Stomach (tissue), 8 donors: ENCODE measurements at regions not wholly inside any gene's neighbourhood (a gene's known extent, or its start where the extent isn't known, plus 50 kb on each side); places are given as distances from the start of the nearest gene placed in this dataset.

Experiments used
- DNase-seq, 2 donors: peaks; one replicate each; pipeline versions ENCODE4 v3.0.0 to v3.0.0-alpha.2; 2013 to 2019
- H3K27ac ChIP-seq, 5 donors: fragments of 200-600 bp in 4 of 5; sonication (generic) in 4 of 5; one replicate each; pipeline ENCODE4 v1.5.1; 2013 to 2019; ENCODE audit warnings: mild to moderate bottlenecking in 1 of 5, moderate library complexity in 1 of 5
- H3K27me3 ChIP-seq, 3 donors: fragments of 200-600 bp; sonication (generic); one replicate each; pipeline ENCODE4 v1.5.1; 2017 to 2019; ENCODE audit warnings: mixed run types in 1 of 3
- H3K36me3 ChIP-seq, 4 donors: fragments of 200-600 bp; sonication (generic); 1 replicate in 3 of 4; 2 replicates in 1 of 4; pipeline ENCODE4 v1.5.1; 2016 to 2019
- H3K4me1 ChIP-seq, 4 donors: fragments of 200-600 bp; sonication (generic); one replicate each; pipeline ENCODE4 v1.5.1; 2016 to 2019
- H3K4me3 ChIP-seq, 4 donors: fragments of 200-600 bp; sonication (generic) in 3 of 4; one replicate each; pipeline ENCODE4 v1.5.1; 2016 to 2019; ENCODE audit warnings: mild to moderate bottlenecking in 1 of 4
- H3K9me3 ChIP-seq, 4 donors: fragments of 200-600 bp; sonication (generic); one replicate each; pipeline ENCODE4 v1.5.1; 2016 to 2019
- EP300 ChIP-seq: sonication (generic); formaldehyde crosslinking; IDR thresholded peaks from one replicate; pipeline ENCODE4 v1.6.1; 2017; ENCODE audit warnings: antibody characterized with exemption
- POLR2A ChIP-seq, 4 donors: fragments of 450-650 bp; IDR thresholded peaks; one replicate each; pipeline ENCODE4 v1.6.1; 2016; ENCODE audit warnings: antibody characterized with exemption in 4 of 4, control low read depth in 2 of 4, mild to moderate bottlenecking in 1 of 4, moderate library complexity in 1 of 4
- POLR2AphosphoS5 ChIP-seq, 3 donors: sonication (generic); formaldehyde crosslinking; IDR thresholded peaks; one replicate each; pipeline ENCODE4 v1.6.1; 2016; ENCODE audit warnings: antibody characterized with exemption in 3 of 3
- WGBS, 5 donors: extraction: QIAGEN DNeasy Blood & Tissue Kit in 3 of 5; methylation state at CpG; one replicate each; pipeline versions ENCODE4 v1.1.5 to v1.1.7; 2013 to 2018; 5-methylcytosine and 5-hydroxymethylcytosine counted together
- intact Hi-C: fragments of 100-400 bp; cut with DNase I; formaldehyde crosslinking; loops from one replicate; pipeline ENCODE4 v1.15.1; 2023; ENCODE audit warnings: low total_unique reads
- TF ChIP-seq, protein P1 (sequence below), 7 experiments: fragments of 450-650 bp in 4 of 7; fragments of 200-600 bp in 3 of 7; sonication (generic) in 3 of 7; IDR thresholded peaks; one replicate each; pipeline ENCODE4 v1.5.1; 2016 to 2019; ENCODE audit warnings: antibody characterized with exemption in 7 of 7, control low read depth in 2 of 7, mild to moderate bottlenecking in 1 of 7
- donor health status: healthy with polysubstance abuse.
- donor health status: Bipolar disorder and iron deficiency.
- donor health status: healthy.

DNA sequence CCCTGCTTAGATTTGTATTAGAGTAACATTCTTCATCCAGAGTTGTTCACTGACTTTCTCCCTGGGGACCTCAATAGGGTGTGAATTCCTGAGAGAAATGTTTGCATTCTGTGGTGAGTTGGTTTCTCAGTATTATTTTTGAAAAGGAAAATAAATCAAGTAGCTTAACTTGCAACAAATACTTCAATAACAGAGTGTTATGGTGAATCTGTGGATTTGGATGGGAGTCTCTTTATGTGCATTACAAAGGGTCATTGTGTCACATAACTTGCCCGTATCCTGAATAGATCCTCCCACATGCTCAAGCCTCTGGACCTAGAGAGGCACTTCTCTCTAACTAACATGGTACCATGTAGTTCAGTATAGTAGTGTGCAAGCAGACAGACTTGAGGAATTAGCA lies 68.4 kb upstream of the IPO9 start:
- H3K4me3 ChIP-seq = no peak overlapping the region
- H3K36me3 ChIP-seq = no peaks in the 10 kb centered on the region
- H3K27me3 ChIP-seq = no peaks in the 10 kb centered on the region
- no peaks in the 10 kb centered on the region for H3K9me3 ChIP-seq
- peaks cover 0 to 11% (median 4%) of the 10 kb centered on the region in 4 donors for H3K4me1 ChIP-seq
- no peak for TF ChIP-seq POLR2AphosphoS5 (IDR thresholded peaks at IDR 0.05)
- TF ChIP-seq POLR2A (IDR thresholded peaks at IDR 0.05) = no peak
- no peak for TF ChIP-seq EP300
- H3K27ac ChIP-seq = peak overlapping the region in 1 of 5 donors; percentile 35
- WGBS, 5 donors = 34 to 91% (median 85%) methylated on average over 1 of the region's 1 CpG
- DNase-seq = no peak
- intact Hi-C loops = no loop called here

DNA sequence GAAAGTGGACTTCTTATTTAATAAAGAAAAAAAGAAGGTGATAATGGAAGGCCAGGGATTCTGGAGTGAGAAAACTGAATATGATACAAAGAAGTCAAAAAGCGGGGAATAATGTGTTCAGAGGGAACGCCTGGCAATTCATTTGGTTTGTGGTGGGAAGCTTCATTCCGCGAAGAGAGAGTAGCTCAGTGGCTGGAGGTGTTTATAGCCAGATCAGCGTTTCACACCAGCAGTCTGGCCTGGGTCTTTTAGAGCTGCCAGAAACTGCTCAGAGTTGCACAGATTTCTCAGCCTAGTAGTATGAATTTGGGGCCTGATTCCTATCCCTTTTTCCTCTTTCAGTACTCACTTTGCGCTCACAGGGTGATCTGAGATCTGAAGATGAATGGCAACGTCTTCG lies 67.8 kb upstream of the IPO9 start:
- Histone ChIP-seq H3K4me3 (no peak overlapping the region), H3K27ac (peak overlapping the region in 2 of 5 donors; percentile 29 to 35), H3K27me3 (no peaks in the 10 kb centered on the region), H3K9me3 (no peaks in the 10 kb centered on the region), H3K36me3 (no peaks in the 10 kb centered on the region), H3K4me1 (peaks cover 0 to 11% (median 5%) of the 10 kb centered on the region in 4 donors)
- TF ChIP-seq POLR2AphosphoS5 (IDR thresholded peaks at IDR 0.05) (no peak), POLR2A (IDR thresholded peaks at IDR 0.05) (no peak), EP300 (no peak)
- TF ChIP-seq, protein P1, sequence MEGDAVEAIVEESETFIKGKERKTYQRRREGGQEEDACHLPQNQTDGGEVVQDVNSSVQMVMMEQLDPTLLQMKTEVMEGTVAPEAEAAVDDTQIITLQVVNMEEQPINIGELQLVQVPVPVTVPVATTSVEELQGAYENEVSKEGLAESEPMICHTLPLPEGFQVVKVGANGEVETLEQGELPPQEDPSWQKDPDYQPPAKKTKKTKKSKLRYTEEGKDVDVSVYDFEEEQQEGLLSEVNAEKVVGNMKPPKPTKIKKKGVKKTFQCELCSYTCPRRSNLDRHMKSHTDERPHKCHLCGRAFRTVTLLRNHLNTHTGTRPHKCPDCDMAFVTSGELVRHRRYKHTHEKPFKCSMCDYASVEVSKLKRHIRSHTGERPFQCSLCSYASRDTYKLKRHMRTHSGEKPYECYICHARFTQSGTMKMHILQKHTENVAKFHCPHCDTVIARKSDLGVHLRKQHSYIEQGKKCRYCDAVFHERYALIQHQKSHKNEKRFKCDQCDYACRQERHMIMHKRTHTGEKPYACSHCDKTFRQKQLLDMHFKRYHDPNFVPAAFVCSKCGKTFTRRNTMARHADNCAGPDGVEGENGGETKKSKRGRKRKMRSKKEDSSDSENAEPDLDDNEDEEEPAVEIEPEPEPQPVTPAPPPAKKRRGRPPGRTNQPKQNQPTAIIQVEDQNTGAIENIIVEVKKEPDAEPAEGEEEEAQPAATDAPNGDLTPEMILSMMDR (IDR thresholded peaks at IDR 0.05) = no peak
- intact Hi-C loops = no loop called here
- WGBS, 5 donors = 82 to 87% (median 83%) methylated on average over 8 of the region's 8 CpGs
- no peak for DNase-seq

DNA sequence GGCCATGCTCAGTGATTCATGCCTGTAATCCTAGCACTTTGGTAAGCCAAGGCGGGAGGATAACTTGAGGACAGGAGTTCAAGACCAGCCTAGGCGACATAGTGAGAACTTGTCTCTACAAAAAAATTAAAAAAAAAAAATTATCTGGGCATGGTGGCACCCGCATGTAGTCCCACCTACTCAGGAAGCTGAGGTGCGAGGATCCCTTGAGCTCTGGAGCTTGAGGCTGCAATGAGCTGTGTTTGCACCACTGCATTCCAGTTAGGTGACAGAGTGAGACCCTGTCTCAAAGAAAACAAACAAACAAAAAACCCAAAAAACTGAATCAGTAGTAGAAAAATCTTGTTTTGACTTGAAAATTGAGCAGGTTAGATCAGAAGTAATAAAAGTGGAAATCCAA lies 67.1 kb upstream of the IPO9 start:
- Histone ChIP-seq H3K36me3 (no peaks in the 10 kb centered on the region), H3K27ac (peak overlapping the region in 1 of 5 donors; percentile 28), H3K4me1 (peaks cover 0 to 11% (median 8%) of the 10 kb centered on the region in 4 donors), H3K9me3 (no peaks in the 10 kb centered on the region), H3K27me3 (no peaks in the 10 kb centered on the region), H3K4me3 (no peak overlapping the region)
- 93 to 98% (median 94%) methylated on average over 4 of the region's 4 CpGs for WGBS, 5 donors
- no peak for DNase-seq
- intact Hi-C loops = no loop called here
- no peak for TF ChIP-seq POLR2AphosphoS5 (IDR thresholded peaks at IDR 0.05)
- TF ChIP-seq, protein P1 (IDR thresholded peaks at IDR 0.05) = no peak
- TF ChIP-seq EP300 = no peak

DNA sequence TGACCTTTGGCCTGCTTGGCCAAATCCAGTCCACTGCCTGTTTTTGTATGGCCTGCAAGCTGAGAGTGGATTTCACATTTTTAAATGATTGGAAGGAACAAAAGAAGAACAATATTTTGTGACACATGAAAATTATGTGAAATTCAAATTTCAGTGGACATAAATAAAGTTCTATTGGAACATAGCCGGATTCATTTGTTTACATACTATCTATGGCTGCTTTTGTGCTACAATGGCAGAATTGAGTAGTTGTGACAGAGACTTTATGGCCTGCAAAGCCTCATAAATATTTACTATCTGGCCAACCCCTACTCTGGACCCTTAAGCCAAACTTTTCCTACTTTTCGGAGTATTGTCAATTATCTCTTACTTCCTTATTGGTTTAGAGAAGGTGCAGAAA lies 66.6 kb upstream of the IPO9 start:
- Histone ChIP-seq H3K27me3 (no peaks in the 10 kb centered on the region), H3K36me3 (no peaks in the 10 kb centered on the region), H3K4me3 (no peak overlapping the region), H3K27ac (peak overlapping the region in 1 of 5 donors; percentile 28), H3K4me1 (peaks cover 0 to 11% (median 8%) of the 10 kb centered on the region in 4 donors), H3K9me3 (no peaks in the 10 kb centered on the region)
- WGBS, 5 donors = 75 to 89% (median 80%) methylated on average over 2 of the region's 2 CpGs
- no peak for DNase-seq
- intact Hi-C loops = no loop called here
- TF ChIP-seq, protein P1 (IDR thresholded peaks at IDR 0.05) = no peak
- no peak for TF ChIP-seq EP300
- TF ChIP-seq POLR2A (IDR thresholded peaks at IDR 0.05) = no peak
- no peak for TF ChIP-seq POLR2AphosphoS5 (IDR thresholded peaks at IDR 0.05)

DNA sequence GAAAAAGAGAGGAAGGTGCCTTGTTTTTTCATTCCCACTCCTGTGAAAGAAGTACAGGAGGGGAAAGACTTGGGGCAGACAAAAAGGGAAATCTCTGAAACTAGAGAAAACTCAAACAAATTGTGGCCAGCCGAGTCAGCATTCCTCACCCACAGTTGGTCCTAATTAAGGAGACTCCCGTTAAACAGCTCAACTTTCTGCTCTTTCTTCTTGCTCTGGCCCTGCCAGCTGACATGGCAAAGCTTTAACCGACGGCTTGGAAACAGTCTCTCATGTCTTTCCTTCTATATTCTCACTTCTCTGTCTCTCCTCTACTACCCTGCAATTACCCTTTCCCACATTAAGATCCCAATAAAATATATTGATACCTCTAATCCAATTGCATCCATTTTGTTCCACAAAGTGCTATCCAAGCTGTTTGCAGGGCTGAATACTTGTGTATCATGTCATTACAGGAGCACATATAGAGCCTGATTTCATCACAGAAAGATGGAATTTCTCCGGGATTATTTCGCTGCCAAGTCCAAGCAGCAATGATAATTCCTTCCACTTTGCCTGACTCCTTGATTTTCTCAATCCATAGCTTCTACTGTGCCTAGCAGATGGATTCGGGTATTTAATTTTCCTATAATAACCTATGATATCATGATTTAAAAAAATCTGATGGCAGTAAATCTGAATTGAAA lies 65.4 kb upstream of the IPO9 start:
- H3K9me3 ChIP-seq = no peaks in the 10 kb centered on the region
- no peaks in the 10 kb centered on the region for H3K36me3 ChIP-seq
- H3K4me3 ChIP-seq = no peak overlapping the region
- WGBS, 5 donors = 67 to 82% (median 77%) methylated on average over 7 of the region's 7 CpGs
- intact Hi-C loops = no loop called here
- H3K27me3 ChIP-seq = no peaks in the 10 kb centered on the region
- DNase-seq = no peak
- peak overlapping the region in 2 of 5 donors; percentile 12 to 54 for H3K27ac ChIP-seq
- H3K4me1 ChIP-seq = peaks cover under 1 to 11% (median 8%) of the 10 kb centered on the region in 4 donors
- no peak for TF ChIP-seq POLR2A (IDR thresholded peaks at IDR 0.05)
- TF ChIP-seq, protein P1 (IDR thresholded peaks at IDR 0.05) = no peak
- no peak for TF ChIP-seq EP300
- no peak for TF ChIP-seq POLR2AphosphoS5 (IDR thresholded peaks at IDR 0.05)
